HCT116 (cell line): ENCODE measurements at regions not wholly inside any gene's neighbourhood (a gene's known extent, or its start where the extent isn't known, plus 50 kb on each side); places are given as distances from the start of the nearest gene placed in this dataset.

ENCODE experiments used
- CEBPB ChIP-seq: IDR thresholded peaks from 2 replicates; pipeline ENCODE4 v1.6.1; 2012; ENCODE audit warnings: low read depth
- ELF1 ChIP-seq: IDR thresholded peaks from 2 replicates; pipeline ENCODE4 v1.6.1; 2012; ENCODE audit warnings: low read depth, borderline replicate concordance
- EZH2 ChIP-seq: fragments of 200-600 bp; sonication (generic); IDR thresholded peaks from 2 replicates; pipeline ENCODE4 v1.6.1; 2017; ENCODE audit warnings: antibody characterized with exemption, mixed run types
- POLR2A ChIP-seq: IDR thresholded peaks from 2 replicates; pipeline ENCODE4 v1.7.0; 2011; ENCODE audit warnings: borderline replicate concordance; ENCODE audit not compliant: insufficient read depth, insufficient read length; ENCODE audit errors: extremely low read depth
- POLR2AphosphoS5 ChIP-seq: IDR thresholded peaks from 2 replicates; pipeline ENCODE4 v1.6.1; 2011; ENCODE audit warnings: mild to moderate bottlenecking, low read depth, low read length, moderate library complexity
- RAD21 ChIP-seq: IDR thresholded peaks from 2 replicates; pipeline ENCODE4 v1.6.1; 2012; ENCODE audit warnings: low read depth, mild to moderate bottlenecking
- SIN3A ChIP-seq: IDR thresholded peaks from 2 replicates; pipeline ENCODE4 v1.6.1; 2012; ENCODE audit warnings: low read depth
- SP1 ChIP-seq: IDR thresholded peaks from 2 replicates; pipeline ENCODE4 v1.6.1; 2012; ENCODE audit warnings: low read depth
- TCF7L2 ChIP-seq: IDR thresholded peaks from 2 replicates; pipeline ENCODE4 v1.7.0; 2011; ENCODE audit warnings: borderline replicate concordance, inconsistent platforms; ENCODE audit not compliant: insufficient read depth, insufficient read length; ENCODE audit errors: extremely low read depth
- TF ChIP-seq, protein P1 (sequence below), 3 experiments: fragments of 200-600 bp in 1 of 3; sonication (generic) in 1 of 3; IDR thresholded peaks in 2 of 3; conservative IDR thresholded peaks in 1 of 3; 2 replicates each; pipeline ENCODE4 v1.5.1; 2012 to 2017; ENCODE audit warnings: low read depth in 2 of 3, low read length in 2 of 3, antibody characterized with exemption in 1 of 3, borderline replicate concordance in 1 of 3, control low read depth in 1 of 3, mild to moderate bottlenecking in 1 of 3, mixed read lengths in 1 of 3, mixed run types in 1 of 3, moderate library complexity in 1 of 3; ENCODE audit not compliant: insufficient read depth in 1 of 3
- TF ChIP-seq, protein P2 (sequence below): IDR thresholded peaks from 2 replicates; pipeline ENCODE4 v1.6.1; 2012; ENCODE audit warnings: low read depth
- TF ChIP-seq, protein P3 (sequence below): IDR thresholded peaks from 2 replicates; pipeline ENCODE4 v1.6.1; 2012
- TF ChIP-seq, protein P4 (sequence below): IDR thresholded peaks from 2 replicates; pipeline ENCODE4 v1.6.1; 2011; ENCODE audit warnings: mild to moderate bottlenecking, low read length, moderate library complexity; ENCODE audit not compliant: insufficient replicate concordance; ENCODE audit errors: extremely low read depth
- TF ChIP-seq, protein P5 (sequence below): IDR thresholded peaks from 2 replicates; pipeline ENCODE4 v1.6.1; 2012

DNA sequence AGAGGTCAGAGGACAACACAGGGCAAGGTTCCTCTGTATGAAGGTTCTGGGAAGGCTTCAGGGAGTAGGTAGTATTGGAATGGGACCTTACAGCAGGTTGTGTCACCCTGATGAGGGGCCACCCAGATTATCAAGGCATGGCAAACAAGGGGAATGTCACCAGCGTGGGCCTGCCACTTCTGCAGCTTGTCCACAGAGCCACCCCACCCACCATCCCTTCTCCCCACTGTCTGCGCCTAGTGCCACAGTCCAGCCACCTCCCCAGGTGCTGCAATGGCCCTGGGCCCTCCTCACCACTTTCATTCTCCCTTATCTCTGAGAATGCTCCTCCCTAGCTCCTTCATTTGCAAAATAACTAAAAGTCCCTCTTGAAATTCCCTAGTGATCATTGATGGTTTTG lies 170.3 kb downstream of the TTC32 start:
- TF ChIP-seq, protein P1, sequence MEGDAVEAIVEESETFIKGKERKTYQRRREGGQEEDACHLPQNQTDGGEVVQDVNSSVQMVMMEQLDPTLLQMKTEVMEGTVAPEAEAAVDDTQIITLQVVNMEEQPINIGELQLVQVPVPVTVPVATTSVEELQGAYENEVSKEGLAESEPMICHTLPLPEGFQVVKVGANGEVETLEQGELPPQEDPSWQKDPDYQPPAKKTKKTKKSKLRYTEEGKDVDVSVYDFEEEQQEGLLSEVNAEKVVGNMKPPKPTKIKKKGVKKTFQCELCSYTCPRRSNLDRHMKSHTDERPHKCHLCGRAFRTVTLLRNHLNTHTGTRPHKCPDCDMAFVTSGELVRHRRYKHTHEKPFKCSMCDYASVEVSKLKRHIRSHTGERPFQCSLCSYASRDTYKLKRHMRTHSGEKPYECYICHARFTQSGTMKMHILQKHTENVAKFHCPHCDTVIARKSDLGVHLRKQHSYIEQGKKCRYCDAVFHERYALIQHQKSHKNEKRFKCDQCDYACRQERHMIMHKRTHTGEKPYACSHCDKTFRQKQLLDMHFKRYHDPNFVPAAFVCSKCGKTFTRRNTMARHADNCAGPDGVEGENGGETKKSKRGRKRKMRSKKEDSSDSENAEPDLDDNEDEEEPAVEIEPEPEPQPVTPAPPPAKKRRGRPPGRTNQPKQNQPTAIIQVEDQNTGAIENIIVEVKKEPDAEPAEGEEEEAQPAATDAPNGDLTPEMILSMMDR (IDR thresholded peaks at IDR 0.05 in 2 of 3, conservative IDR thresholded peaks at IDR 0.05 in 1 of 3; ENCODE audit: borderline replicate concordance in 1 of 3, insufficient read depth in 1 of 3, low read depth in 2 of 3, low read length in 2 of 3) = no peak
- TF ChIP-seq, protein P2, sequence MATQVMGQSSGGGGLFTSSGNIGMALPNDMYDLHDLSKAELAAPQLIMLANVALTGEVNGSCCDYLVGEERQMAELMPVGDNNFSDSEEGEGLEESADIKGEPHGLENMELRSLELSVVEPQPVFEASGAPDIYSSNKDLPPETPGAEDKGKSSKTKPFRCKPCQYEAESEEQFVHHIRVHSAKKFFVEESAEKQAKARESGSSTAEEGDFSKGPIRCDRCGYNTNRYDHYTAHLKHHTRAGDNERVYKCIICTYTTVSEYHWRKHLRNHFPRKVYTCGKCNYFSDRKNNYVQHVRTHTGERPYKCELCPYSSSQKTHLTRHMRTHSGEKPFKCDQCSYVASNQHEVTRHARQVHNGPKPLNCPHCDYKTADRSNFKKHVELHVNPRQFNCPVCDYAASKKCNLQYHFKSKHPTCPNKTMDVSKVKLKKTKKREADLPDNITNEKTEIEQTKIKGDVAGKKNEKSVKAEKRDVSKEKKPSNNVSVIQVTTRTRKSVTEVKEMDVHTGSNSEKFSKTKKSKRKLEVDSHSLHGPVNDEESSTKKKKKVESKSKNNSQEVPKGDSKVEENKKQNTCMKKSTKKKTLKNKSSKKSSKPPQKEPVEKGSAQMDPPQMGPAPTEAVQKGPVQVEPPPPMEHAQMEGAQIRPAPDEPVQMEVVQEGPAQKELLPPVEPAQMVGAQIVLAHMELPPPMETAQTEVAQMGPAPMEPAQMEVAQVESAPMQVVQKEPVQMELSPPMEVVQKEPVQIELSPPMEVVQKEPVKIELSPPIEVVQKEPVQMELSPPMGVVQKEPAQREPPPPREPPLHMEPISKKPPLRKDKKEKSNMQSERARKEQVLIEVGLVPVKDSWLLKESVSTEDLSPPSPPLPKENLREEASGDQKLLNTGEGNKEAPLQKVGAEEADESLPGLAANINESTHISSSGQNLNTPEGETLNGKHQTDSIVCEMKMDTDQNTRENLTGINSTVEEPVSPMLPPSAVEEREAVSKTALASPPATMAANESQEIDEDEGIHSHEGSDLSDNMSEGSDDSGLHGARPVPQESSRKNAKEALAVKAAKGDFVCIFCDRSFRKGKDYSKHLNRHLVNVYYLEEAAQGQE = no peak
- TF ChIP-seq, protein P3, sequence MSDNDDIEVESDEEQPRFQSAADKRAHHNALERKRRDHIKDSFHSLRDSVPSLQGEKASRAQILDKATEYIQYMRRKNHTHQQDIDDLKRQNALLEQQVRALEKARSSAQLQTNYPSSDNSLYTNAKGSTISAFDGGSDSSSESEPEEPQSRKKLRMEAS = no peak
- TF ChIP-seq SIN3A (no peak), POLR2A (no peak), RAD21 (no peak), EZH2 (no peak), POLR2AphosphoS5 (no peak), SP1 (no peak), TCF7L2 (no peak), ELF1 (no peak), CEBPB (no peak)
- TF ChIP-seq, protein P4, sequence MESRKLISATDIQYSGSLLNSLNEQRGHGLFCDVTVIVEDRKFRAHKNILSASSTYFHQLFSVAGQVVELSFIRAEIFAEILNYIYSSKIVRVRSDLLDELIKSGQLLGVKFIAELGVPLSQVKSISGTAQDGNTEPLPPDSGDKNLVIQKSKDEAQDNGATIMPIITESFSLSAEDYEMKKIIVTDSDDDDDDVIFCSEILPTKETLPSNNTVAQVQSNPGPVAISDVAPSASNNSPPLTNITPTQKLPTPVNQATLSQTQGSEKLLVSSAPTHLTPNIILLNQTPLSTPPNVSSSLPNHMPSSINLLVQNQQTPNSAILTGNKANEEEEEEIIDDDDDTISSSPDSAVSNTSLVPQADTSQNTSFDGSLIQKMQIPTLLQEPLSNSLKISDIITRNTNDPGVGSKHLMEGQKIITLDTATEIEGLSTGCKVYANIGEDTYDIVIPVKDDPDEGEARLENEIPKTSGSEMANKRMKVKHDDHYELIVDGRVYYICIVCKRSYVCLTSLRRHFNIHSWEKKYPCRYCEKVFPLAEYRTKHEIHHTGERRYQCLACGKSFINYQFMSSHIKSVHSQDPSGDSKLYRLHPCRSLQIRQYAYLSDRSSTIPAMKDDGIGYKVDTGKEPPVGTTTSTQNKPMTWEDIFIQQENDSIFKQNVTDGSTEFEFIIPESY = no peak
- TF ChIP-seq, protein P5, sequence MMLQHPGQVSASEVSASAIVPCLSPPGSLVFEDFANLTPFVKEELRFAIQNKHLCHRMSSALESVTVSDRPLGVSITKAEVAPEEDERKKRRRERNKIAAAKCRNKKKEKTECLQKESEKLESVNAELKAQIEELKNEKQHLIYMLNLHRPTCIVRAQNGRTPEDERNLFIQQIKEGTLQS = no peak
